K562 (cell line): ENCODE measurements at regions not wholly inside any gene's neighbourhood (a gene's known extent, or its start where the extent isn't known, plus 50 kb on each side); places are given as distances from the start of the nearest gene placed in this dataset.

Experiments
- ATAC-seq: fragments of 200-7000 bp; cut with Tn5 transposase; 3 replicates; pipeline ENCODE4 v1.9.1; 2020; ENCODE audit warnings: moderate library complexity
- BruUV-seq: library from RNA; stranded (reverse); fragments of 400-500 nt; replicated peaks from 2 replicates; lab custom pipeline; 2021; lab: Mats Ljungman, UMichigan
- CTCF ChIA-PET: fragments of 300-600 bp; formaldehyde crosslinking; extraction: SDS; loops from one replicate; lab custom pipeline; 2021; ENCODE audit warnings: low intra/inter-chr PET ratio; lab: Yijun Ruan, JAX
- POLR2A ChIA-PET: fragments of 300-600, 350-650 bp; sonication (Branson Sonifier 250); formaldehyde crosslinking; extraction: SDS; loops from one replicate; lab custom pipeline; 2021; ENCODE audit warnings: antibody characterized with exemption, inconsistent platforms; lab: Yijun Ruan, JAX
- DNase-seq, 4 experiments: peaks; one replicate each; pipeline versions ENCODE4 v3.0.0 to v3.0.0-alpha.2; 2011 to 2018; ENCODE audit warnings: low spot score in 3 of 4, mixed read lengths in 3 of 4; ENCODE audit errors: extremely low read depth in 1 of 4
- FAIRE-seq: peaks from 2 replicates; lab custom pipeline; 2011; peaks lifted over from hg19 to GRCh38; lab: Jason Lieb, UNC
- H2AFZ ChIP-seq: 2 replicates; pipeline ENCODE4 v1.6.0; 2011; ENCODE audit warnings: low read depth, low read length, control low read depth, inconsistent platforms
- H3K27ac ChIP-seq: fragments of 200-600 bp; 3 replicates; pipeline ENCODE4 v1.8.0; 2011; ENCODE audit warnings: low read depth, mild to moderate bottlenecking, control low read depth, inconsistent platforms, low read length, moderate library complexity, mixed read lengths; ENCODE audit errors: extremely low read depth
- H3K27me3 ChIP-seq, 2 experiments: fragments of 300-600 bp in 1 of 2; 2 replicates in 1 of 2; 3 replicates in 1 of 2; pipeline versions ENCODE4 v1.6.0 to v1.8.0; 2011; ENCODE audit warnings: inconsistent platforms in 2 of 2, low read length in 2 of 2, mild to moderate bottlenecking in 1 of 2, mixed read lengths in 1 of 2, moderate library complexity in 1 of 2; ENCODE audit not compliant: control insufficient read depth in 2 of 2, insufficient read depth in 2 of 2
- H3K36me3 ChIP-seq: fragments of 300-600 bp; 3 replicates; pipeline ENCODE4 v1.8.0; 2011; ENCODE audit warnings: mild to moderate bottlenecking, low read length, inconsistent platforms; ENCODE audit not compliant: control insufficient read depth, insufficient read depth
- H3K4me1 ChIP-seq, 2 experiments: fragments of 200-600 bp in 1 of 2; replicated peaks in 1 of 2; 2 replicates in 1 of 2; 3 replicates in 1 of 2; pipeline versions ENCODE4 v1.5.1 to v1.8.0; 2011; ENCODE audit warnings: inconsistent platforms in 2 of 2, low read length in 2 of 2, mild to moderate bottlenecking in 1 of 2, mixed read lengths in 1 of 2, moderate library complexity in 1 of 2; ENCODE audit not compliant: control insufficient read depth in 2 of 2, insufficient read depth in 2 of 2
- H3K4me2 ChIP-seq: 2 replicates; pipeline ENCODE4 v1.6.1; 2011; ENCODE audit warnings: low read length, control low read depth, inconsistent platforms, mixed read lengths; ENCODE audit not compliant: insufficient read depth
- H3K4me3 ChIP-seq: fragments of 200-600 bp; sonication (generic), shearing (Covaris generic); 2 replicates; pipeline ENCODE4 v1.5.1; 2016; ENCODE audit warnings: control low read depth, inconsistent platforms
- H3K79me2 ChIP-seq: fragments of 200-600 bp; 3 replicates; pipeline ENCODE4 v1.8.0; 2011; ENCODE audit warnings: low read length, inconsistent platforms; ENCODE audit not compliant: control insufficient read depth, insufficient read depth
- H3K9ac ChIP-seq, 2 experiments: 2 replicates each; pipeline versions ENCODE4 v1.6.0 to v1.6.1; 2011; ENCODE audit warnings: low read depth in 2 of 2, low read length in 2 of 2, control low read depth in 1 of 2, inconsistent platforms in 1 of 2, mild to moderate bottlenecking in 1 of 2, mixed read lengths in 1 of 2; ENCODE audit not compliant: insufficient read depth in 1 of 2
- H3K9me1 ChIP-seq: one replicate; pipeline ENCODE4 v1.6.0; 2011; ENCODE audit warnings: inconsistent platforms, mild to moderate bottlenecking, low read length, moderate library complexity; ENCODE audit not compliant: control insufficient read depth, insufficient read depth
- H3K9me3 ChIP-seq: replicated peaks from 2 replicates; pipeline ENCODE4 v1.5.1; 2011; ENCODE audit warnings: low read depth, low read length, inconsistent platforms; ENCODE audit not compliant: control insufficient read depth, insufficient read depth
- H4K20me1 ChIP-seq: replicated peaks from 2 replicates; pipeline ENCODE4 v1.6.1; 2011; ENCODE audit warnings: low read length, inconsistent platforms, mixed read lengths; ENCODE audit not compliant: control insufficient read depth, insufficient read depth
- GATA2 ChIP-seq: sonication (generic); formaldehyde crosslinking; IDR thresholded peaks from 2 replicates; pipeline ENCODE4 v1.4.0; 2020; ENCODE audit warnings: mild to moderate bottlenecking, missing genetic modification reagents
- HNRNPK ChIP-seq: fragments of 200-400 bp; formaldehyde crosslinking; IDR thresholded peaks from one replicate; pipeline ENCODE4 v1.6.1; 2018; ENCODE audit warnings: mild to moderate bottlenecking, low read depth, low read length; ENCODE audit not compliant: poor library complexity, severe bottlenecking
- NUFIP1 ChIP-seq: fragments of 450-650 bp; IDR thresholded peaks from 2 replicates; pipeline ENCODE4 v1.6.1; 2018; ENCODE audit not compliant: partially characterized antibody
- ZNF224 ChIP-seq: sonication (generic); formaldehyde crosslinking; IDR thresholded peaks from 2 replicates; pipeline ENCODE4 v1.8.0; 2022; ENCODE audit warnings: mild to moderate bottlenecking, missing genetic modification reagents
- WGBS: fragments of 100-300 bp; shearing (Covaris generic); methylation state at CpG from one replicate; pipeline ENCODE4 v1.1.6; 2016; ENCODE audit warnings: low coverage, mixed read lengths; ENCODE audit not compliant: insufficient coverage; ENCODE audit errors: missing lambda C conversion rate; 5-methylcytosine and 5-hydroxymethylcytosine counted together
- in situ Hi-C: fragments of 300-500 bp; cut with MboI; formaldehyde crosslinking; loops from 4 replicates; pipeline ENCODE4 v1.15.0; 2018; ENCODE audit warnings: inconsistent platforms, mixed read lengths
- intact Hi-C: fragments of 100-400 bp; cut with micrococcal nuclease; formaldehyde crosslinking; loops from 2 replicates; pipeline ENCODE4 v1.14.2; 2022
- TF ChIP-seq, protein P1 (sequence below): fragments of 450-650 bp; IDR thresholded peaks from 2 replicates; pipeline ENCODE4 v1.6.1; 2016; ENCODE audit warnings: low read depth, mild to moderate bottlenecking, moderate library complexity
- TF ChIP-seq, protein P2 (sequence below): IDR thresholded peaks from 2 replicates; pipeline ENCODE4 v1.6.1; 2011; ENCODE audit not compliant: insufficient read length; ENCODE audit errors: extremely low read depth

DNA sequence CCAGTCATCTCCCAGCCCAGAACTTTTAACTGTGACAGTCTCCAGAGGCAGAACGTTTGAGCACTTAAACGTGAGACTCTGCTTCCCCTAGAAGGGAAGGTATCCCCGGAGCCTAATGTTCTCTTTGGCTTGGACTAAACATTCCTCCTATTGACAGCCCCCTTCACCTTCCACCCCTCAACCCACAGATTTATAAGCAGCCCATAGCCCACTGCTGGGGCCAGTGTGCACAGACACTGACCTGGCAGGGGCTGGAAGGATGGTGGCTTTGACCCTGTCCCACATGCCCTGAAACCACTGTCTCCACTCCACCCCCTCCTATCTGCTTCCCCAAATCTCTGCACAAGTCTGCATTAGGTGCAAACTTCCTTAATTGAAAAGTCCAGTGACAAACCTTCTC is 715.0 kb upstream of the IGFBP3 start:
- Histone ChIP-seq H3K27ac (no peak overlapping the region), H3K9ac (no peak overlapping the region), H3K79me2 (no peaks in the 10 kb centered on the region), H3K4me3 (no peak overlapping the region), H3K27me3 (no peaks in the 10 kb centered on the region), H3K36me3 (no peaks in the 10 kb centered on the region), H3K9me1 (no peaks in the 10 kb centered on the region), H4K20me1 (no peaks in the 10 kb centered on the region), H3K4me1 (no peaks in the 10 kb centered on the region), H3K9me3 (no peaks in the 10 kb centered on the region), H2AFZ (no peak overlapping the region), H3K4me2 (no peak overlapping the region)
- FAIRE-seq (no peak), DNase-seq (no peak), ATAC-seq (no peak)
- POLR2A ChIA-PET = no interaction called here
- CTCF ChIA-PET = no interaction called here
- TF ChIP-seq, protein P1, sequence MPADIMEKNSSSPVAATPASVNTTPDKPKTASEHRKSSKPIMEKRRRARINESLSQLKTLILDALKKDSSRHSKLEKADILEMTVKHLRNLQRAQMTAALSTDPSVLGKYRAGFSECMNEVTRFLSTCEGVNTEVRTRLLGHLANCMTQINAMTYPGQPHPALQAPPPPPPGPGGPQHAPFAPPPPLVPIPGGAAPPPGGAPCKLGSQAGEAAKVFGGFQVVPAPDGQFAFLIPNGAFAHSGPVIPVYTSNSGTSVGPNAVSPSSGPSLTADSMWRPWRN = no peak
- TF ChIP-seq HNRNPK = no peak
- TF ChIP-seq GATA2 (CRISPR knock-in tag) = no peak
- TF ChIP-seq NUFIP1 = no peak
- TF ChIP-seq, protein P2, sequence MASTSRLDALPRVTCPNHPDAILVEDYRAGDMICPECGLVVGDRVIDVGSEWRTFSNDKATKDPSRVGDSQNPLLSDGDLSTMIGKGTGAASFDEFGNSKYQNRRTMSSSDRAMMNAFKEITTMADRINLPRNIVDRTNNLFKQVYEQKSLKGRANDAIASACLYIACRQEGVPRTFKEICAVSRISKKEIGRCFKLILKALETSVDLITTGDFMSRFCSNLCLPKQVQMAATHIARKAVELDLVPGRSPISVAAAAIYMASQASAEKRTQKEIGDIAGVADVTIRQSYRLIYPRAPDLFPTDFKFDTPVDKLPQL = no peak
- TF ChIP-seq ZNF224 = no peak
- no TSS peak for BruUV-seq
- intact Hi-C loops = no loop called here
- 0% methylated on average over 3 of the region's 3 CpGs for WGBS
- in situ Hi-C loops = no loop called here
